Liver (tissue), 8 donors: ENCODE measurements at regions not wholly inside any gene's neighbourhood (a gene's known extent, or its start where the extent isn't known, plus 50 kb on each side); places are given as distances from the start of the nearest gene placed in this dataset.
A peak's percentile ranks its signal among the peaks of the same experiment; 100 is the strongest.

Source experiments
- DNase-seq: peaks from one replicate; pipeline ENCODE4 v3.0.0-alpha.2; 2017; ENCODE audit warnings: low spot score
- H3K27ac ChIP-seq, 2 donors: one replicate each; pipeline ENCODE4 v1.7.0; 2013; ENCODE audit warnings: inconsistent platforms in 2 of 2, low read length in 2 of 2, control low read depth in 1 of 2, low read depth in 1 of 2, mild to moderate bottlenecking in 1 of 2
- H3K27me3 ChIP-seq, 4 donors: one replicate each; pipeline versions ENCODE4 v1.6.1 to v1.7.0; 2013; ENCODE audit warnings: low read length in 3 of 4, inconsistent platforms in 1 of 4, mild to moderate bottlenecking in 1 of 4, moderate library complexity in 1 of 4; ENCODE audit not compliant: control insufficient read depth in 4 of 4, insufficient read depth in 4 of 4
- H3K36me3 ChIP-seq, 4 donors: one replicate each; pipeline versions ENCODE4 v1.6.1 to v1.7.0; 2013; ENCODE audit warnings: low read length in 3 of 4, mild to moderate bottlenecking in 3 of 4, low read depth in 1 of 4, moderate library complexity in 1 of 4; ENCODE audit not compliant: control insufficient read depth in 4 of 4, insufficient read depth in 3 of 4
- H3K4me1 ChIP-seq, 4 donors: one replicate each; pipeline versions ENCODE4 v1.6.1 to v1.7.0; 2013; ENCODE audit warnings: low read length in 3 of 4, mild to moderate bottlenecking in 3 of 4, moderate library complexity in 1 of 4; ENCODE audit not compliant: control insufficient read depth in 4 of 4, insufficient read depth in 4 of 4
- H3K4me3 ChIP-seq, 3 donors: one replicate each; pipeline versions ENCODE4 v1.6.1 to v1.7.0; 2013; ENCODE audit warnings: low read length in 3 of 3, control low read depth in 1 of 3, low read depth in 1 of 3, mild to moderate bottlenecking in 1 of 3
- H3K9ac ChIP-seq, 2 donors: one replicate each; pipeline ENCODE4 v1.7.0; 2013; ENCODE audit warnings: low read length in 2 of 2, mild to moderate bottlenecking in 2 of 2, moderate library complexity in 2 of 2, control low read depth in 1 of 2, low read depth in 1 of 2
- H3K9me3 ChIP-seq, 4 donors: one replicate each; pipeline versions ENCODE4 v1.6.1 to v1.7.0; 2013; ENCODE audit warnings: low read length in 3 of 4; ENCODE audit not compliant: control insufficient read depth in 4 of 4
- ATF3 ChIP-seq: IDR thresholded peaks from 2 replicates; pipeline ENCODE4 v1.6.1; 2016; ENCODE audit warnings: antibody characterized with exemption
- EGR1 ChIP-seq, 2 donors: IDR thresholded peaks; 2 replicates each; pipeline ENCODE4 v1.6.1; 2016 to 2018; ENCODE audit warnings: antibody characterized with exemption in 2 of 2, low read depth in 2 of 2
- FOXA1 ChIP-seq: IDR thresholded peaks from 2 replicates; pipeline ENCODE4 v1.6.1; 2016; ENCODE audit warnings: antibody characterized with exemption
- FOXA2 ChIP-seq: IDR thresholded peaks from 2 replicates; pipeline ENCODE4 v1.6.1; 2016; ENCODE audit warnings: antibody characterized with exemption
- GABPA ChIP-seq, 2 donors: IDR thresholded peaks in 1 of 2; conservative IDR thresholded peaks in 1 of 2; 2 replicates each; pipeline ENCODE4 v1.6.1; 2016; ENCODE audit warnings: antibody characterized with exemption in 2 of 2, mild to moderate bottlenecking in 1 of 2, moderate library complexity in 1 of 2
- HNF4A ChIP-seq, 2 donors: conservative IDR thresholded peaks; 2 replicates each; pipeline ENCODE4 v1.6.1; 2016; ENCODE audit warnings: antibody characterized with exemption in 2 of 2, mild to moderate bottlenecking in 2 of 2
- HNF4G ChIP-seq: IDR thresholded peaks from 2 replicates; pipeline ENCODE4 v1.6.1; 2016; ENCODE audit warnings: antibody characterized with exemption
- JUND ChIP-seq, 2 donors: IDR thresholded peaks; 2 replicates each; pipeline ENCODE4 v1.6.1; 2016; ENCODE audit warnings: antibody characterized with exemption in 2 of 2
- NR2F2 ChIP-seq: IDR thresholded peaks from 2 replicates; pipeline ENCODE4 v1.6.1; 2016; ENCODE audit warnings: antibody characterized with exemption
- RAD21 ChIP-seq, 2 donors: IDR thresholded peaks; 2 replicates each; pipeline ENCODE4 v1.6.1; 2016; ENCODE audit warnings: antibody characterized with exemption in 2 of 2, mild to moderate bottlenecking in 2 of 2
- SP1 ChIP-seq: IDR thresholded peaks from 2 replicates; pipeline ENCODE4 v1.6.1; 2018; ENCODE audit warnings: antibody characterized with exemption, mild to moderate bottlenecking
- TAF1 ChIP-seq: conservative IDR thresholded peaks from 2 replicates; pipeline ENCODE4 v1.6.1; 2016; ENCODE audit warnings: antibody characterized with exemption, mild to moderate bottlenecking
- YY1 ChIP-seq: IDR thresholded peaks from 2 replicates; pipeline ENCODE4 v1.6.1; 2016; ENCODE audit warnings: antibody characterized with exemption, mild to moderate bottlenecking
- WGBS: extraction: QIAGEN DNeasy Blood & Tissue Kit; methylation state at CpG from one replicate; pipeline ENCODE4 v1.1.7; 2013; 5-methylcytosine and 5-hydroxymethylcytosine counted together
- TF ChIP-seq, protein P1 (sequence below): fragments of 150-350 bp; IDR thresholded peaks from 2 replicates; pipeline ENCODE4 v1.5.1; 2017; ENCODE audit warnings: improper control_type of control experiment, low read depth, low read length; ENCODE audit not compliant: missing input control
- TF ChIP-seq, protein P2 (sequence below): IDR thresholded peaks from 2 replicates; pipeline ENCODE4 v1.6.1; 2016; ENCODE audit warnings: antibody characterized with exemption, mild to moderate bottlenecking
- donor health status: healthy.
- donor health status: healthy.
- donor health status: healthy.
- donor health status: healthy.
- donor health status: healthy.

DNA sequence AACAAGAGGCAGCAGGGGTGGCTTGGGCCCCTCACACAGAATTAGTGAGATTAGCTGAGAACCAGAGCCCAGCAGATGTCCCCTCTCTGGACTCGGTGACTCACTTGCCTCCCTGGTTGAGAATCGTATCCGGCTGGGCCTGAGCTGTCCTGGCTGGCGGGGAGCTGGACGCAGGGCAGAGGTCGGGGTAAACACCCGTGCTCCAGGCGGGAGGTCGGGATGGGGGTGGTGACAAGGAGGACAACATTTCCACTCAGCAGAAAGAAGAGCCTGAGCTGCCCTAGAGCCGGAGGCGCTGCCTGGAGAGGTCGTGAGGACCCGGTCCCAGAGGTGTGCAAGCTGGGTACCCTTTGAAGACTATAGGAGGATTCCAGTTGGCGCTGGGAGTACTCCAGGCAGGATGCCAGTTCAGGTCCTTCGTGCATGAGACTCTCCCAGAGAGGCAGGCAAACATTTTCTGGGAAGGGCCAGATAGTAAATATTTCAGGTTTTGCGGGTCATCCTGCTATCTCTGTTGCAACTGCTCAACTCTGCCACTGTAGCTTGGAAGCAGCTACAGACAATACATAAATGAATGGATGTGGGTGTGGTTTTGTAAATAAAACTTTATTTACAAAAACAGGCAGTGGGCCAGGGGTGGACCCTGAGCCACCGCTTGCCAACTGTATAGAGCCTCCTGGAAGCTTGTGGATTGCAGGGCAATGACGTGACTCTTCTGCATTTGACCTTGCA lies 116.8 kb upstream of the WNT4 start (continued):
- TF ChIP-seq, protein P1, sequence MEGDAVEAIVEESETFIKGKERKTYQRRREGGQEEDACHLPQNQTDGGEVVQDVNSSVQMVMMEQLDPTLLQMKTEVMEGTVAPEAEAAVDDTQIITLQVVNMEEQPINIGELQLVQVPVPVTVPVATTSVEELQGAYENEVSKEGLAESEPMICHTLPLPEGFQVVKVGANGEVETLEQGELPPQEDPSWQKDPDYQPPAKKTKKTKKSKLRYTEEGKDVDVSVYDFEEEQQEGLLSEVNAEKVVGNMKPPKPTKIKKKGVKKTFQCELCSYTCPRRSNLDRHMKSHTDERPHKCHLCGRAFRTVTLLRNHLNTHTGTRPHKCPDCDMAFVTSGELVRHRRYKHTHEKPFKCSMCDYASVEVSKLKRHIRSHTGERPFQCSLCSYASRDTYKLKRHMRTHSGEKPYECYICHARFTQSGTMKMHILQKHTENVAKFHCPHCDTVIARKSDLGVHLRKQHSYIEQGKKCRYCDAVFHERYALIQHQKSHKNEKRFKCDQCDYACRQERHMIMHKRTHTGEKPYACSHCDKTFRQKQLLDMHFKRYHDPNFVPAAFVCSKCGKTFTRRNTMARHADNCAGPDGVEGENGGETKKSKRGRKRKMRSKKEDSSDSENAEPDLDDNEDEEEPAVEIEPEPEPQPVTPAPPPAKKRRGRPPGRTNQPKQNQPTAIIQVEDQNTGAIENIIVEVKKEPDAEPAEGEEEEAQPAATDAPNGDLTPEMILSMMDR: no peak
- TF ChIP-seq SP1: peak; percentile 68
- no peak for TF ChIP-seq TAF1

DNA sequence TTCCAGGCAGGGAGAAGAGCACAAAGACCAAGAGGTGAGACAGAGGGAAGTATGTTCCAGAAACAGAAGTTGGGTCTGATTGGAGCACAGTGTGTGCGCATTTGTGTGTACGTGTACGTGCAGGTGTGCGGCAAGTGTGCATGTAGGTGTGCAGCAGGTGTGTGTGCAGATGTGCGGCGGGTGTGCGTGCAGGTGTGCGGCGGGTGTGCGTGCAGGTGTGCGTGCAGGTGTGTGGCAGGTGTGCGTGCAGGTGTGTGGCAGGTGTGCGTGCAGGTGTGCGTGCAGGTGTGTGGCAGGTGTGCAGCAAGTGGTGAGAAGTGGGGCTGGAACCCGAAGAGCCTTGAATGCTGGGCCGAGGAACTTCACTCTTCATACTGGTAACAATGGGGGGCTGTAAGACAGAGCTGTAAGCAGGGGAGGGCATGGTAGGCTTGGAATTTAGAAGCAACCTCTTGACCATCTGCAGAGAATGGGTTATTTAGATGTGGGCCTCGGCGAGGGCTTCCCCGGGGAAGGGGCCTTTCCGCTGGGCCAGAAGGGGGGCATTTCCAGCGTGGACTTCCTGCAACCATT lies 118.0 kb upstream of the WNT4 start:
- Histone ChIP-seq H3K27me3 (peaks cover 0 to 14% (median 3%) of the 10 kb centered on the region in 4 donors), H3K27ac (no peak overlapping the region), H3K9ac (no peak overlapping the region)

GRCh38 chr1:22261580-22261979 lies 118.7 kb upstream of the WNT4 start:
- Histone ChIP-seq H3K9me3 (no peaks in the 10 kb centered on the region), H3K4me1 (peaks cover 5 to 34% (median 18%) of the 10 kb centered on the region in 4 donors), H3K27ac (no peak overlapping the region), H3K9ac (no peak overlapping the region), H3K4me3 (no peak overlapping the region), H3K36me3 (no peaks in the 10 kb centered on the region), H3K27me3 (peaks cover 0 to 14% (median 2%) of the 10 kb centered on the region in 4 donors)
- no peak for TF ChIP-seq HNF4A (conservative IDR thresholded peaks at IDR 0.05)
- no peak for TF ChIP-seq ATF3
- TF ChIP-seq HNF4G: no peak
- no peak for TF ChIP-seq FOXA1
- TF ChIP-seq YY1: no peak
- no peak for TF ChIP-seq RAD21 (IDR thresholded peaks at IDR 0.05)
- TF ChIP-seq NR2F2: no peak
- TF ChIP-seq SP1: no peak
- TF ChIP-seq GABPA (IDR thresholded peaks at IDR 0.05 in 1 of 2, conservative IDR thresholded peaks at IDR 0.05 in 1 of 2): no peak
- TF ChIP-seq JUND (IDR thresholded peaks at IDR 0.05): no peak
- no peak for TF ChIP-seq EGR1 (IDR thresholded peaks at IDR 0.05; ENCODE audit: low read depth in 2 of 2)
- TF ChIP-seq FOXA2: no peak
- TF ChIP-seq TAF1: no peak
- DNase-seq: no peak
- 83% methylated on average over 7 of the region's 7 CpGs for WGBS

More for the DNA sequence above, 118.0 kb upstream of the WNT4 start:
- TF ChIP-seq HNF4A (conservative IDR thresholded peaks at IDR 0.05): no peak
- Histone ChIP-seq H3K9me3 (no peaks in the 10 kb centered on the region), H3K4me1 (peaks cover 5 to 34% (median 18%) of the 10 kb centered on the region in 4 donors), H3K36me3 (no peaks in the 10 kb centered on the region), H3K4me3 (no peak overlapping the region)
- DNase-seq: no peak
- 90% methylated on average over 21 of the region's 21 CpGs for WGBS

DNA sequence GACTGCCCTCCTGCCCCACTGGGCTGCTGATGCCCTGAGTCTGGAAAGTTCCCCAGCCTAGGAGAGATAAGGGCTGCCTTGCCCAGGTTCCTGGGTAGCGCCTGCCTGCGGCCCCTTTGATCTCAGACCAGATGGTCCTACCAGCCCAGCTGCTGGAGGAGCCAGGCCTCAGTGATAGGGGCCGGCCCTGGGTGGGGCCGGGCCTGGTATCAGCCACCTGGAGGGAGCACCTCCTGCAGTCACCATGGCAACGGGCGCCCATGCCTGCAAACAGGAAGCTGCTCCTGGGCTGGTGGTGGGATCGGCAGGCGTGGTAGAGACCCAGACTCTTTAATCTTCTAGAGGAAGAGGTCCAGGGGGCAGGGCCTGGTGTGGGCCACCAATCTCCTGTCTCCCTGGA lies 119.7 kb upstream of the WNT4 start:
- Histone ChIP-seq H3K4me3 (no peak overlapping the region), H3K9ac (no peak overlapping the region), H3K27ac (no peak overlapping the region), H3K27me3 (peaks cover 0 to 16% (median 6%) of the 10 kb centered on the region in 4 donors), H3K4me1 (peaks cover 4 to 26% (median 13%) of the 10 kb centered on the region in 4 donors), H3K9me3 (no peaks in the 10 kb centered on the region), H3K36me3 (no peaks in the 10 kb centered on the region)
- peak; percentile 68 for DNase-seq
- 43% methylated on average over 8 of the region's 8 CpGs for WGBS
- TF ChIP-seq TAF1 (no peak), GABPA (IDR thresholded peaks at IDR 0.05 in 1 of 2, conservative IDR thresholded peaks at IDR 0.05 in 1 of 2) (no peak), HNF4A (conservative IDR thresholded peaks at IDR 0.05) (no peak), RAD21 (IDR thresholded peaks at IDR 0.05) (no peak), HNF4G (no peak), SP1 (no peak), EGR1 (IDR thresholded peaks at IDR 0.05; ENCODE audit: low read depth in 2 of 2) (no peak), JUND (IDR thresholded peaks at IDR 0.05) (no peak), NR2F2 (no peak), ATF3 (no peak), YY1 (no peak), FOXA1 (no peak)
- TF ChIP-seq, protein P2, sequence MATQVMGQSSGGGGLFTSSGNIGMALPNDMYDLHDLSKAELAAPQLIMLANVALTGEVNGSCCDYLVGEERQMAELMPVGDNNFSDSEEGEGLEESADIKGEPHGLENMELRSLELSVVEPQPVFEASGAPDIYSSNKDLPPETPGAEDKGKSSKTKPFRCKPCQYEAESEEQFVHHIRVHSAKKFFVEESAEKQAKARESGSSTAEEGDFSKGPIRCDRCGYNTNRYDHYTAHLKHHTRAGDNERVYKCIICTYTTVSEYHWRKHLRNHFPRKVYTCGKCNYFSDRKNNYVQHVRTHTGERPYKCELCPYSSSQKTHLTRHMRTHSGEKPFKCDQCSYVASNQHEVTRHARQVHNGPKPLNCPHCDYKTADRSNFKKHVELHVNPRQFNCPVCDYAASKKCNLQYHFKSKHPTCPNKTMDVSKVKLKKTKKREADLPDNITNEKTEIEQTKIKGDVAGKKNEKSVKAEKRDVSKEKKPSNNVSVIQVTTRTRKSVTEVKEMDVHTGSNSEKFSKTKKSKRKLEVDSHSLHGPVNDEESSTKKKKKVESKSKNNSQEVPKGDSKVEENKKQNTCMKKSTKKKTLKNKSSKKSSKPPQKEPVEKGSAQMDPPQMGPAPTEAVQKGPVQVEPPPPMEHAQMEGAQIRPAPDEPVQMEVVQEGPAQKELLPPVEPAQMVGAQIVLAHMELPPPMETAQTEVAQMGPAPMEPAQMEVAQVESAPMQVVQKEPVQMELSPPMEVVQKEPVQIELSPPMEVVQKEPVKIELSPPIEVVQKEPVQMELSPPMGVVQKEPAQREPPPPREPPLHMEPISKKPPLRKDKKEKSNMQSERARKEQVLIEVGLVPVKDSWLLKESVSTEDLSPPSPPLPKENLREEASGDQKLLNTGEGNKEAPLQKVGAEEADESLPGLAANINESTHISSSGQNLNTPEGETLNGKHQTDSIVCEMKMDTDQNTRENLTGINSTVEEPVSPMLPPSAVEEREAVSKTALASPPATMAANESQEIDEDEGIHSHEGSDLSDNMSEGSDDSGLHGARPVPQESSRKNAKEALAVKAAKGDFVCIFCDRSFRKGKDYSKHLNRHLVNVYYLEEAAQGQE: no peak
- TF ChIP-seq, protein P1: no peak
